ENCODE measurements at regions not wholly inside any gene's neighbourhood (a gene's known extent, or its start where the extent isn't known, plus 50 kb on each side); places are given as distances from the start of the nearest gene placed in this dataset.

DNA sequence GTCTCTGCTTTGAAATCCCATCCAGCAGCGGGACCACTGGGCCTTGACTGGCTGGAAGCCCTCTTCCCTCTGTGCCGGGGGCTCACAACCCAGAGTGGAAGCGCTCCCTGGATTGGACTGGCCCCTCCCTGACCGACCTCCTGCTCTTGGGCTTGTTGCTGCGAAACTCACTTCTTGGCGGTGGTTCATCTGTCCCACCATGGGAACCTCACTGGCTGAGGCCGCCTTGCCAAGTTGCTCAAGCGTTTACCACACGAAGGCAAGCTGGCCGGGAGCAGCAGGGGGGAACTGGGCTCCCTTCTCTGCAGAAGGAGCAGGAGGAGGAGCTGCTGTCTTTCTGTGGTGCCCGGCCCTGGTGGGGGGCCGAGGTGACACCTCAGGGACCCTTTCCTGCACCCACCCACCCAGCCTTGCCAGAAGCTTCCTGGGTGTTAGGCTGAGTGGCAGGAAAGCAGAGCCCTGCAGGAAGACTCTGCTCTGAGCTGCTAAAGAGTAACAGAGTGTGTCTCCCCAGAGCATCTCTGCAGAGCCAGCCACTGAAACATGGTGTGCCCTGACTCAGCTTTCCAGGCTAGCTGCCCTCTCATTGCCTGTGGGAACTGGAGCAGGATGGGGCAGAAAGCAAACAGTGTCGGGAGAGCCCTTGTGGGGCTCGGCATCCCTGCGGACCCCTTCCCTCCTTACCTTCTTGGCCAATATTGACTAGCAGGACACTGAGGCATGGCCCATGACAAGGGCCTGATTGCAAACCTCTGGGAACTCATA, 88.5 kb upstream of the ALX4 start:
- H3K4me3 ChIP-seq (ENCODE audit: low read length) = no peak overlapping the region
- no peak for DNase-seq (ENCODE audit: low read depth)
- TF ChIP-seq, protein P1, sequence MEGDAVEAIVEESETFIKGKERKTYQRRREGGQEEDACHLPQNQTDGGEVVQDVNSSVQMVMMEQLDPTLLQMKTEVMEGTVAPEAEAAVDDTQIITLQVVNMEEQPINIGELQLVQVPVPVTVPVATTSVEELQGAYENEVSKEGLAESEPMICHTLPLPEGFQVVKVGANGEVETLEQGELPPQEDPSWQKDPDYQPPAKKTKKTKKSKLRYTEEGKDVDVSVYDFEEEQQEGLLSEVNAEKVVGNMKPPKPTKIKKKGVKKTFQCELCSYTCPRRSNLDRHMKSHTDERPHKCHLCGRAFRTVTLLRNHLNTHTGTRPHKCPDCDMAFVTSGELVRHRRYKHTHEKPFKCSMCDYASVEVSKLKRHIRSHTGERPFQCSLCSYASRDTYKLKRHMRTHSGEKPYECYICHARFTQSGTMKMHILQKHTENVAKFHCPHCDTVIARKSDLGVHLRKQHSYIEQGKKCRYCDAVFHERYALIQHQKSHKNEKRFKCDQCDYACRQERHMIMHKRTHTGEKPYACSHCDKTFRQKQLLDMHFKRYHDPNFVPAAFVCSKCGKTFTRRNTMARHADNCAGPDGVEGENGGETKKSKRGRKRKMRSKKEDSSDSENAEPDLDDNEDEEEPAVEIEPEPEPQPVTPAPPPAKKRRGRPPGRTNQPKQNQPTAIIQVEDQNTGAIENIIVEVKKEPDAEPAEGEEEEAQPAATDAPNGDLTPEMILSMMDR (IDR thresholded peaks at IDR 0.05; ENCODE audit: insufficient read depth, low read depth, low read length, missing control alignments) = no peak

DNA sequence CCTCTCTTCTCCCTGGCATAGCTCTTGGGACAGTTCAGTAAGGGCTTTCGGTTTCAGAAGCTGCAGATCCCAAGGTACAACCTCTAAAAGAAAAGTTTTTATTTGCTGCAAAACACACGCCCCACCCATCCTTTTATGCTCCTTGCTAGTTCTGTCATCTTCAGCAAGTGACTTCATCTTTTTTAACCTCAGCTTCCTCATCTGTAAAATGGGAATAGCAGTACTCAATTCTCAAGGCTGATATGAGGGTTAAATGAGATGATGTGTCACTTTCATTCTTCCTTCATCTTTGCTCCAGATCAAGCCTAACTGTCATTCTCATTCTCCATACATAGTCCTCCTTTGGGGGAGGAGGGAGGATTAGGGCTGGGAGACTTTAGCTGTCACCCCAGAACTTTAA, 90.0 kb upstream of the ALX4 start:
- H3K4me3 ChIP-seq (ENCODE audit: low read length) = no peak overlapping the region
- TF ChIP-seq, protein P1 (IDR thresholded peaks at IDR 0.05; ENCODE audit: insufficient read depth, low read depth, low read length, missing control alignments) = no peak
- DNase-seq (ENCODE audit: low read depth) = no peak

DNA sequence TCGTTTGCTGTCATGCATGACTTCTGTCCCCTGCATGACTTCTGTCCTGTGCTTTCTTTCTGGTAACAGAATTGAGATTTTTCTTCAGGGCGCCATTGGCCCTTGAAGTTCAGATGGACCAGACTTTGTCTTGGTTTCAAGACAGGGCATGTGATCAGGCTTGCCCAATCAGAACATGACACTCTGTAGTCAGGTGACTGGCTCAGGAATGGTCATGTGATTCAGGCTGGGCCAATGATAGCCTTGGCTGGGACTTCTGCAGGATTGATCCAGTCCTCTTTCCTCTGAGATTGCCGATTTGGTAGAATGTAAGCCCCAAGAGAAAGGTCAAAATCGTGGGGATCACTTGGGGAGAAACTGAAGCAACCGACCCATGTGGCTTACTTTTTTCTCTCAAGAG, 90.5 kb upstream of the ALX4 start:
- TF ChIP-seq, protein P1 (IDR thresholded peaks at IDR 0.05; ENCODE audit: insufficient read depth, low read depth, low read length, missing control alignments) = no peak
- DNase-seq (ENCODE audit: low read depth) = no peak
- H3K4me3 ChIP-seq (ENCODE audit: low read length) = no peak overlapping the region

DNA sequence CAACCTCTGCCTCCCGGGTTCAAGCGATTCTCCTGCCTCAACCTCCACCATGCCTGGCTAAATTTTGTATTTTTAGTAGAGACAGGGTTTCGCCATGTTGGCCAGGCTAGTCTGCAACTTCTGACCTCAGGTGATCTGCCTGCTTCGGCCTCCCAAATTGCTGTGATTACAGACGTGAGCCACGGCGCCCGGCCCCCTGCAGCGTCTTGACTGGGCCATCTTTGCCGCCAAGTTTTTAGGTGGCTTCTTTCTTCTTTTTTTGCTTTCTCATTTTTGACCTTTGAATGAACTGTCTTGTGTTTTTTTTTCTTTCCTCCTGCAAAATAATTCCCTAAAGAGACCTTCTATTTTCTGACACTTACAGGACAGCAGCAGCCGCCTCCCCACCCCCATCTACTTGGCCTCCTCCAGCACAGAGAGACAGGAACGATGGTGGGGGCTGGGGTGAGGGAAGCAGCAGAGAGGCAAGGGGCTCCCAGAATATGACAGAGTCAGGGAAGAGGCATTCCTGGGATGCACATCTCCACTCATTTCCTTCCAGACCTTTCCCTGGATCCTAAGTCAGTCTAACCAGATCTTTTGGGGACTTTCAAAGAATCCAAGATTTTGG, 92.6 kb upstream of the ALX4 start:
- TF ChIP-seq, protein P1 (IDR thresholded peaks at IDR 0.05; ENCODE audit: insufficient read depth, low read depth, low read length, missing control alignments) = no peak
- DNase-seq (ENCODE audit: low read depth) = no peak
- no peak overlapping the region for H3K4me3 ChIP-seq (ENCODE audit: low read length)

DNA sequence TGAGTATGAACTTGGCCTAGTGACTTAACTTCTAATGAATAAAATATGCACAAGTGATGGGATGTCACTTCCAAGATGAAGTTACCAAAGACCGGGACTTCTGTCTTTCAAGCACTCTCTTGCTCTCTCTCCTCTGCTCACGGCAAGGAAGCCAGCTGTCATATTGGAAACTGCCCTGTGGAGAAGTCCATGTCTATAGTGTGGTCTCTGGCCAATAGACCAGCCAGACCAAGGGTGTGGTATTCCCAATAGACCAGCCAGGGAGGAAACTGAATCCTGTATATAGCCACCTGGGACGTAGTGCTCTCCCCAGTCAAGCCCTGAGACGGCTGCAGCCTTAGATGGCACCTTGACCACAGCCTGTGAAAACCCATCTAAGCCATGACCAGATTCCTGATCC, 93.2 kb upstream of the ALX4 start:
- DNase-seq (ENCODE audit: low read depth) = no peak
- no peak overlapping the region for H3K4me3 ChIP-seq (ENCODE audit: low read length)

DNA sequence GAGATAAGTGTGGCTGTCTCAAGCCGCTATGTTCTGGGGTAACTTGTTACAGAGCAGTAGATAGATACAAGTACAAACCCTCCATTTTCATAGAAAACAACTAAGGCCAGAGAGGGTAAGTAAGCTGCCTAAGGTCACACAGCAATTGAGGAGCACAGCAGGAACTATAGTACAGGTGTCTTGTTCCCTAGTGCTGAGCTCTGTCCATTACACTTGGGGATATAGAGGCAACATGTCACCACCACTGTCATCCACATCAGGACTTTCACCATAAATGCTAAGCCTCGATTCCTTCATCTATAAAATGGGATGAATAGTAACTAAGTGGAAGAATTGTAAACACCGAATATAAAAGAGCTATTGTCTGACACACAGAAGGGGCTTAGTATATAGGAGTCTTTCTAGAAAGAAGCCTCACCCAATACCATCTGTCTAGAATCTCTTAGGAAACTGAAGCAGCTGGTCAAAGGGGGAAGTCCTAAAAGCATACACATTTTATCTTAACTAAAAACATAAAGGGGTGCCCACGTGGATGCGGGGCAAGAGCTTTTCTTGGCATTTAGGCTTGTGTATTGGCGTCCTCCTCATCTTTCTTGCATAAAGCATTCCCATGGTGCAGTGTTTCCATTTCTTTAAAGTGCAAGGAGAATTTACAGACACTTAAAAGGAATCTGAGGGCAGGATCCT, 93.8 kb upstream of the ALX4 start:
- DNase-seq (ENCODE audit: low read depth) = no peak
- H3K4me3 ChIP-seq (ENCODE audit: low read length) = no peak overlapping the region
- TF ChIP-seq, protein P1 (IDR thresholded peaks at IDR 0.05; ENCODE audit: insufficient read depth, low read depth, low read length, missing control alignments) = no peak

More for the DNA sequence above, 93.2 kb upstream of the ALX4 start:
- TF ChIP-seq, protein P1 (IDR thresholded peaks at IDR 0.05; ENCODE audit: insufficient read depth, low read depth, low read length, missing control alignments) = no peak

Measured in epithelial cell of esophagus (primary cell).